Stomach (tissue), 4 donors: ENCODE measurements at regions not wholly inside any gene's neighbourhood (a gene's known extent, or its start where the extent isn't known, plus 50 kb on each side); places are given as distances from the start of the nearest gene placed in this dataset.

Source experiments
- POLR2A ChIP-seq, 4 donors: fragments of 450-650 bp; IDR thresholded peaks; one replicate each; pipeline ENCODE4 v1.6.1; 2016; ENCODE audit warnings: antibody characterized with exemption in 4 of 4, control low read depth in 2 of 4, mild to moderate bottlenecking in 1 of 4, moderate library complexity in 1 of 4
- POLR2AphosphoS5 ChIP-seq, 3 donors: sonication (generic); formaldehyde crosslinking; IDR thresholded peaks; one replicate each; pipeline ENCODE4 v1.6.1; 2016; ENCODE audit warnings: antibody characterized with exemption in 3 of 3
- TF ChIP-seq, protein P1 (sequence below), 7 experiments: fragments of 450-650 bp in 4 of 7; fragments of 200-600 bp in 3 of 7; sonication (generic) in 3 of 7; IDR thresholded peaks; one replicate each; pipeline ENCODE4 v1.5.1; 2016 to 2019; ENCODE audit warnings: antibody characterized with exemption in 7 of 7, control low read depth in 2 of 7, mild to moderate bottlenecking in 1 of 7

DNA sequence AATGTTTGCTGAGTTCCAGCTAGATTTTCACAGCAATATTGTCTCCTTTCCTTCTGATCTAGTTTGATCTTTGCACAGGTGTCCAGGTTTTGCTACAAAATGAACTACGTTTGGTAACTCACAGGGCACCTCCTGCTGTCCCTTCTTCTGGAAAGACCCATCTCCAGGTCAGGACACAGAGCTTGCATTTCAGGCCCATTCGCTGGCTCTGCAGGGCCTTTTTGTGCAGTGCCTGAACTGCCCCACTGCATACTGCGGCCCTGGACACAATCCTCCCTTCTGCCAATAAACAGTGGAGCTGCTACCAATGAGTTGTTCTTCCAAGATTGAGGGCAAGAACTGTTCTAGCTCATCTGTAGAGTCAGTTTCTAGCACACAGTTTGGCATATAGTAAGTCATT lies 50.7 kb upstream of the BDH1 start:
- TF ChIP-seq, protein P1, sequence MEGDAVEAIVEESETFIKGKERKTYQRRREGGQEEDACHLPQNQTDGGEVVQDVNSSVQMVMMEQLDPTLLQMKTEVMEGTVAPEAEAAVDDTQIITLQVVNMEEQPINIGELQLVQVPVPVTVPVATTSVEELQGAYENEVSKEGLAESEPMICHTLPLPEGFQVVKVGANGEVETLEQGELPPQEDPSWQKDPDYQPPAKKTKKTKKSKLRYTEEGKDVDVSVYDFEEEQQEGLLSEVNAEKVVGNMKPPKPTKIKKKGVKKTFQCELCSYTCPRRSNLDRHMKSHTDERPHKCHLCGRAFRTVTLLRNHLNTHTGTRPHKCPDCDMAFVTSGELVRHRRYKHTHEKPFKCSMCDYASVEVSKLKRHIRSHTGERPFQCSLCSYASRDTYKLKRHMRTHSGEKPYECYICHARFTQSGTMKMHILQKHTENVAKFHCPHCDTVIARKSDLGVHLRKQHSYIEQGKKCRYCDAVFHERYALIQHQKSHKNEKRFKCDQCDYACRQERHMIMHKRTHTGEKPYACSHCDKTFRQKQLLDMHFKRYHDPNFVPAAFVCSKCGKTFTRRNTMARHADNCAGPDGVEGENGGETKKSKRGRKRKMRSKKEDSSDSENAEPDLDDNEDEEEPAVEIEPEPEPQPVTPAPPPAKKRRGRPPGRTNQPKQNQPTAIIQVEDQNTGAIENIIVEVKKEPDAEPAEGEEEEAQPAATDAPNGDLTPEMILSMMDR (IDR thresholded peaks at IDR 0.05), result no peak
- no peak for TF ChIP-seq POLR2A (IDR thresholded peaks at IDR 0.05)
- TF ChIP-seq POLR2AphosphoS5 (IDR thresholded peaks at IDR 0.05), result no peak
